GM21737 (cell line): ENCODE measurements at regions not wholly inside any gene's neighbourhood (a gene's known extent, or its start where the extent isn't known, plus 50 kb on each side); places are given as distances from the start of the nearest gene placed in this dataset.
"Not testable (repeated sequence)": the region's sequence is repeated elsewhere in the genome, so short reads cannot be mapped to it uniquely, and the experiment has no call there.

Source experiments
- ATAC-seq: cut with Tn5 transposase; IDR thresholded peaks from one replicate; pipeline ENCODE4 v1.9.1; 2021; ENCODE audit warnings: mild to moderate bottlenecking, moderate library complexity; ENCODE audit not compliant: unreplicated experiment

DNA sequence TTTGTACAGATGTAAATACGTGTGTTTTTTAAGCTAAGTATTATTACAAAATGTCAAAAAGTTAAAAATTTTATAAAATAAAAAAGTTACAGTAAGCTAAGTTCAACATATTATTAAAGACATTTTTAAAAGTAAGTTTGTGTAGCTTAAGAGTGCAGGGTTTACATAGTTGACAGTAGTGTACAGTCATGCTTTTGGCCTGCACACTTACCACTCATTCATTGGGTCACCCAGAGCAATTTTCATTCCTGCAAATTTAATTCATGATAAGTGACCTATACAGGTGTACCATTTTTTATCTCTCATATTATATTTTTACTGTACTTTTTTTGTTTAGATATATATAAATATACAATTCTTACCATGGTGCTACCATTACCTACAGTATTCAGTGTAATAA, 769.9 kb upstream of the SLITRK6 start:
- no peak for ATAC-seq

GRCh38 chr13:86569974-86570373, 770.8 kb upstream of the SLITRK6 start:
- ATAC-seq = no peak

- ATAC-seq = no peak
These were observed 772.9 kb upstream of the SLITRK6 start for GRCh38 chr13:86572115-86572514.

GRCh38 chr13:86579662-86580061, 780.4 kb upstream of the SLITRK6 start:
- ATAC-seq = no peak

DNA sequence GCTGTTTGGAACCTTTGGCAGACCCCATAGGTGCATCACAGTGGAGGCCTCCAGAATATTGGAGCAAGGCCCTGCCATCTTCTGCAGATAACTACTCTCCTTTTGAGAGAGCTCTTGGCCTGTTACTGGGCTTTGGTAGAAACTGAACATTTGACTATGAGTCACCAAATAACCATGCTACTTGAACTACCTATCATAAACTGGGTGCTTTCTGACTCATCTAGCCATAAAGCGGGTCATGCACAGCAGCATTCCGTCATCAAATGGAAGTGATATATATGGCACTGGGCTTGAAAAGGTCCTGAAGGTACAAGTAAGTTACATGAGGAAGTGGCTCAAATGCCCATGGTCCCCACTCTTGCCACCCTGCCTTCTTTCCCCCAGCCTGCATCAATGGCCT, 782.5 kb upstream of the SLITRK6 start:
- no peak for ATAC-seq

DNA sequence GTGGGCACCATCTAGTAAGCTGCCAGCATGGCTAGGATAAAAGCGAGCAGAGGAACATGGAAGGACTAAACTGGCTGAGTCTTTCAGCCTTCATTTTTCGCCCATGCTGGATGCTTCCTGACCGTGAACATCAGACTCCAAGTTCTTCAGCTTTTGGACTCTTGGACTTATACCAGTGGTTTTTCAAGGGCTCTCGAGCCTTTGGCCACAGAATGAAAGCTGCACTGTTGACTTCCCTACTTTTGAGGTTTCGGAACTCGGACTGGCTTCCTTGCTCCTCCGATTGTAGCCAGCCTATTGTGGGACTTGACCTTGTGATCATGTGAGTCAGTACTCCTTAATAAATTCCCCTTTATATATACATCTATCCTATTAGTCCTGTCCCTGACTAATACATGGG, 785.1 kb upstream of the SLITRK6 start:
- ATAC-seq = no peak

- ATAC-seq = no peak
These were observed 786.6 kb upstream of the SLITRK6 start for GRCh38 chr13:86585835-86586234.

- no peak for ATAC-seq
These were observed 792.6 kb upstream of the SLITRK6 start for GRCh38 chr13:86591862-86592261.

GRCh38 chr13:86601351-86601750, 802.1 kb upstream of the SLITRK6 start:
- ATAC-seq = no peak

- ATAC-seq = no peak
These were observed 807.0 kb upstream of the SLITRK6 start for GRCh38 chr13:86606264-86606663.

DNA sequence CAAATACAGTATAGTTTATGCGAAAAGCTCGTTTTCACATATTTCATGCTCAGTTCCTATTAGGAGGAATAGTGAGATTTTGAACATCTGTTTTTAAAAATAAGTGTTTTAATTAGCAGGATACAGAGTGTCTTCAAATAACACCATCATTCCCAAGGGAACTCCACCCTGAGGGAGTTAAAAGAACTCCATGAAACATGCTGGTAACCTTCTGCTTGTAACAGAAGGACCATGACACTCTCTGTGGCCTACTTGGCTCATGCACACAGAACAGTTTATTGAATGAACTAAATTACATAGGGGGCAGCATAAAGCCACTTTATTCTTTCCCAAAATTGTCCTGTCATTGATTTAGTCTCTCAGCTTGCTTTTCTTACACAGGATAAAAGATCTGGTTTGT, 809.5 kb upstream of the SLITRK6 start:
- ATAC-seq = no peak

DNA sequence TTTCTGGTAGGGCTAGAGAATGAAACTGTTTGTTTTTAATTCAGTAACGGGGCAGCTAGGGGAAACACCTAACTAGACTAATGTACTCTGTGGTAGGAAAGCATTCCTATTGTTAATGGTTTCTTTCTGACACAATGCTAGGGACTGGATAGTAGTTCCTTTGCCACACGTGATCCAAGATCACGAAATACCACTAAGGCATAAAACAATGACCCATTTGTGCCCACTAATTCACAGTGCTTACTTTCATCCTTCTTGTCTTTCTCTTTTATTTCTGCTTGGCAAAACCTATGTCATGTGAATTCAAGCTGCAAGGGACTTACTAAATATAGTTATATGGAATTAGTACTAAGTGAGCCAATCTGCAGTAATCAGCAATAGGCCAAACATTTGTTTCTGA, 834.1 kb upstream of the SLITRK6 start:
- no peak for ATAC-seq

DNA sequence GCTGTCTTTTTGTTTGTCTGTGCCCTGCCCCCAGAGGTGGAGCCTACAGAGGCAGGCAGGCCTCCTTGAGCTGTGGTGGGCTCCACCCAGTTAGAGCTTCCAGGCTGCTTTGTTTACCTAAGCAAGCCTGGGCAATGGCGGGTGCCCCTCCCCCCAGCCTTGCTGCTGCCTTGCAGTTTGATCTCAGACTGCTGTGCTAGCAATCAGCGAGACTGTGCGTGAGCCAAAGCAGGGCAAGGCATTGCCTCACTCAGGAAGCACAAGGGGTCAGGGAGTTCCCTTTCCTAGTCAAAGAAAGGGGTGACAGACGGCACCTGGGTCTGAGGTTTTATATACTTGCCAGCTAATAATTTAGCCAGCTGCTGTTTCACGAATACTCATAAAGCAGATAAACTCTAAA, 852.0 kb upstream of the SLITRK6 start:
- ATAC-seq = not testable (repeated sequence)

- ATAC-seq = no peak
These were observed 853.8 kb upstream of the SLITRK6 start for GRCh38 chr13:86653009-86653408.

GRCh38 chr13:86655561-86655960, 856.3 kb upstream of the SLITRK6 start:
- ATAC-seq = no peak

DNA sequence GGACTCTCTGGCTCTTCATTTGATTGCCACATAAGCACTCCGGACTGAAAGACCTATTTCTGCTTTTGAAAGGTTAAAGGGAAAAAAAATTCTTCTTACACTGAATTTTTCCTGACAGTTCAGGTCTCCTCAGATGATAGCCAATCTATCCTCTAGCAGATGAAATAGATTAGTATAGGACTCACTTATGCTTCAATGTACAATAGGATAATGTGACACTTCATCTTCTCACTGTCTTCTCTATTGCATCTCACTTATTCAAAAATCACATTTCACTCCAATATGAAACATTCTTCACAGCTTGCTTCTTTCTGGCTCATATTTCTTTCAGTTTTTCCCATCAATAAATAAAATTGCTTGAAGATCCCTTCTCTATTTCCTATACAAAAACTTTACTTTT, 860.9 kb upstream of the SLITRK6 start:
- ATAC-seq = no peak

DNA sequence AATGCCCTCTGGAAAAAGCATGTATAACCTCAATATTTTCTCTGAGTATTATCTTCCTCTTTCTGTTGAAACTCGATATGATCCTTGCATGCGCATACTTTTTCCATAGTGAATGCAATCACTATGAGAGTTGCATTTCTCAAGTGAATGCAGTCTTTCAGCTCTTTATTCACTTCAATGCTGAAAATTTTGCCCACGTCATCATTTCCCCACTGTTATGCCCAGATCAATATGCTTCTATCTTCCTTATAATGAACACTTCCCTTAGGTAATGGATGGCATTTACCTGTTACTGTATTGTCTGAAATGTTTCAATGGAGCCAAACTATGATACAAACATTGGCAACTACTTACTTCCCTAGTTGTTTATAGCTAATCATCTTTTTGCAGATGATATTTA, 866.6 kb upstream of the SLITRK6 start:
- no peak for ATAC-seq

GRCh38 chr13:86673931-86674431, 874.8 kb upstream of the SLITRK6 start:
- no peak for ATAC-seq

DNA sequence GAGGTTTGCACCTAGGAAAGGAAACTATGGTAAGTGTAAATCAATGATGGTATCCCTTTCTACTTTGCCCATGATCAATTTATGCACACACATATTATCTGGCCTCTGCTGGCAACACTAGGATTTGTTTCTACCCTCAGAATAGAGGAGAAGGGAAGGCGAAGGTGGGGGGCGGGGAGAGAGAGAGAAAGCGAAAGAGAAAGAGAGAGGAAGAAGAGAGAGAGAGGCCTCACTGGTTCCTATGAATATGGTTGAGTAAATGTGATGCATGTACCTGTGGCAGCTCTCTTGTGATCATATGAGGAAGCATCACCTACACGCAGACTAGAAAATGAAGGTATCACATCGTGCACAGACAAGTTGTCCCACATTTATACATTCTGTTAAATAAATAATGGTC, 882.0 kb upstream of the SLITRK6 start:
- ATAC-seq = no peak

DNA sequence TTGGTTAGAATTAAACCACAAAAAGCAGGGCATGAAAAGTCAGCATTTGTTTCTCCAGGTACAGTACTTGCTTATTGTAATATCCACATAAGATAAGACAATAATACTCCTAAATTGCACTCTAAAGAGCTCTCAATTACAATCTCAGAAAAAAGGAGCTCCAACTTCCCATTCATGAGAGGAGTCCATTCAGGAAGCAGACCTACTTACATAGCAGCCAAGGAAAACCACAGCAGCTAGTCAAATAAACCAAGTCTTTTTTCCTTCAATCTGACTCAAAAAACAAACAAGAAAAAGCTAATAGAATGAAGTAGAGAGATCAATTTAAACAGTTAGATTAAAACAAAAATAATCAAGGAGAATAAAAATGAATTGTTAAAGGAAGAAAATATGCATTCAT, 885.2 kb upstream of the SLITRK6 start:
- no peak for ATAC-seq

GRCh38 chr13:86689911-86690310, 890.7 kb upstream of the SLITRK6 start:
- no peak for ATAC-seq

GRCh38 chr13:86692291-86692690, 893.1 kb upstream of the SLITRK6 start:
- no peak for ATAC-seq

GRCh38 chr13:86710013-86710412, 910.8 kb upstream of the SLITRK6 start:
- ATAC-seq = no peak

DNA sequence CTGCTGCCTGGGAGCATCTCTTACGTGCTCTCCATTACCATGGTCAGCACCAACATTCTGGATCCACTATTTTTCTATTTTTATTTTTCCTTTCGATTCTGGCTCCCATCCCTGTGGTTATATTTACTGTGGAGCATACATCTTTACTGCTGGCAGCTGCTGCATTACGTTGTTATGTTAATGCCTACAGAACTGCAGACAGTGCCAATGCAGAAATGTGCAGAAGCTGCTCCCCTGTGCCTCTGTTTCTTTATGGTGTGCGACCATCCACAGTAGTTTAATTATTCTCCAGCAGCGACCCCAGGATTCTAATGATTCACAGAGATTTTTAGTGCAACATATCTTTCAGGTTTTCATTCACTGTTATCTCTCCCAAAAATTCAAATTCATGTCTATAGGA, 911.7 kb upstream of the SLITRK6 start:
- ATAC-seq = no peak
